OCI-LY7 (cell line): ENCODE measurements at regions not wholly inside any gene's neighbourhood (a gene's known extent, or its start where the extent isn't known, plus 50 kb on each side); places are given as distances from the start of the nearest gene placed in this dataset.

Experiments
- CTCF ChIP-seq: fragments of 200-600 bp; sonication (generic); conservative IDR thresholded peaks from 2 replicates; pipeline ENCODE4 v1.5.1; 2014; ENCODE audit warnings: mild to moderate bottlenecking, antibody characterized with exemption, low read length, moderate library complexity, mixed read lengths
- EZH2phosphoT487 ChIP-seq: fragments of 200-600 bp; sonication (generic); IDR thresholded peaks from 2 replicates; pipeline ENCODE4 v1.6.1; 2018; ENCODE audit warnings: low read depth, borderline replicate concordance, mild to moderate bottlenecking, mixed run types, antibody characterized with exemption, low read length, moderate library complexity, mixed read lengths

GRCh38 chr5:35362772-35363171 is 132.5 kb upstream of the PRLR start:
- TF ChIP-seq CTCF (no peak), EZH2phosphoT487 (no peak)
